ENCODE measurements at regions not wholly inside any gene's neighbourhood (a gene's known extent, or its start where the extent isn't known, plus 50 kb on each side); places are given as distances from the start of the nearest gene placed in this dataset.

GRCh38 chr12:69059465-69060457 lies 126.8 kb upstream of the CPM start:
- TF ChIP-seq, protein P1, sequence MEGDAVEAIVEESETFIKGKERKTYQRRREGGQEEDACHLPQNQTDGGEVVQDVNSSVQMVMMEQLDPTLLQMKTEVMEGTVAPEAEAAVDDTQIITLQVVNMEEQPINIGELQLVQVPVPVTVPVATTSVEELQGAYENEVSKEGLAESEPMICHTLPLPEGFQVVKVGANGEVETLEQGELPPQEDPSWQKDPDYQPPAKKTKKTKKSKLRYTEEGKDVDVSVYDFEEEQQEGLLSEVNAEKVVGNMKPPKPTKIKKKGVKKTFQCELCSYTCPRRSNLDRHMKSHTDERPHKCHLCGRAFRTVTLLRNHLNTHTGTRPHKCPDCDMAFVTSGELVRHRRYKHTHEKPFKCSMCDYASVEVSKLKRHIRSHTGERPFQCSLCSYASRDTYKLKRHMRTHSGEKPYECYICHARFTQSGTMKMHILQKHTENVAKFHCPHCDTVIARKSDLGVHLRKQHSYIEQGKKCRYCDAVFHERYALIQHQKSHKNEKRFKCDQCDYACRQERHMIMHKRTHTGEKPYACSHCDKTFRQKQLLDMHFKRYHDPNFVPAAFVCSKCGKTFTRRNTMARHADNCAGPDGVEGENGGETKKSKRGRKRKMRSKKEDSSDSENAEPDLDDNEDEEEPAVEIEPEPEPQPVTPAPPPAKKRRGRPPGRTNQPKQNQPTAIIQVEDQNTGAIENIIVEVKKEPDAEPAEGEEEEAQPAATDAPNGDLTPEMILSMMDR (IDR thresholded peaks at IDR 0.05): no peak
- no peak for TF ChIP-seq EZH2 (IDR thresholded peaks at IDR 0.05; ENCODE audit: borderline replicate concordance, insufficient read depth, low read depth, low read length, poor library complexity, severe bottlenecking)
